Gastroesophageal sphincter (tissue), 4 donors: ENCODE measurements at regions not wholly inside any gene's neighbourhood (a gene's known extent, or its start where the extent isn't known, plus 50 kb on each side); places are given as distances from the start of the nearest gene placed in this dataset.

Experiments
- ATAC-seq: fragments of 150-250 bp; one replicate; pipeline ENCODE4 v1.9.1; 2016; ENCODE audit warnings: mild to moderate bottlenecking, moderate library complexity
- H3K27ac ChIP-seq, 4 donors: fragments of 200-600 bp; sonication (generic) in 3 of 4; 1 replicate in 3 of 4; 2 replicates in 1 of 4; pipeline ENCODE4 v1.5.1; 2016 to 2019
- H3K27me3 ChIP-seq: fragments of 200-600 bp; sonication (generic); one replicate; pipeline ENCODE4 v1.5.1; 2019
- H3K36me3 ChIP-seq, 2 donors: fragments of 200-600 bp; sonication (generic); one replicate each; pipeline ENCODE4 v1.5.1; 2019; ENCODE audit warnings: control low read depth in 1 of 2
- H3K4me1 ChIP-seq, 3 donors: fragments of 200-600 bp; sonication (generic); 1 replicate in 2 of 3; 2 replicates in 1 of 3; pipeline ENCODE4 v1.5.1; 2016 to 2019; ENCODE audit warnings: control low read depth in 2 of 3
- H3K4me3 ChIP-seq, 2 donors: fragments of 200-600 bp; sonication (generic); one replicate each; pipeline ENCODE4 v1.5.1; 2019; ENCODE audit warnings: mild to moderate bottlenecking in 1 of 2, moderate library complexity in 1 of 2
- H3K9me3 ChIP-seq, 3 donors: fragments of 200-600 bp; sonication (generic); one replicate each; pipeline ENCODE4 v1.5.1; 2017 to 2019; ENCODE audit warnings: control low read depth in 2 of 3
- CTCF ChIP-seq, 4 experiments: fragments of 200-600 bp in 2 of 4; fragments of 450-650 bp in 2 of 4; sonication (generic) in 1 of 4; IDR thresholded peaks; one replicate each; pipeline ENCODE4 v1.5.1; 2017 to 2019; ENCODE audit warnings: antibody characterized with exemption in 4 of 4, mild to moderate bottlenecking in 2 of 4, moderate library complexity in 2 of 4
- EP300 ChIP-seq: sonication (generic); formaldehyde crosslinking; IDR thresholded peaks from one replicate; pipeline ENCODE4 v1.6.1; 2017; ENCODE audit warnings: antibody characterized with exemption, mild to moderate bottlenecking
- POLR2A ChIP-seq, 2 donors: fragments of 450-650 bp; IDR thresholded peaks; one replicate each; pipeline ENCODE4 v1.6.1; 2017; ENCODE audit warnings: antibody characterized with exemption in 2 of 2, mild to moderate bottlenecking in 2 of 2, moderate library complexity in 1 of 2
- POLR2AphosphoS5 ChIP-seq: sonication (generic); formaldehyde crosslinking; IDR thresholded peaks from one replicate; pipeline ENCODE4 v1.6.1; 2017; ENCODE audit warnings: antibody characterized with exemption
- WGBS, 2 donors: methylation state at CpG; one replicate each; pipeline ENCODE4 v1.1.5; 2018; ENCODE audit warnings: low coverage in 1 of 2; 5-methylcytosine and 5-hydroxymethylcytosine counted together

- TF ChIP-seq POLR2AphosphoS5 (no peak), POLR2A (IDR thresholded peaks at IDR 0.05) (no peak), EP300 (no peak), CTCF (IDR thresholded peaks at IDR 0.05) (no peak)
- Histone ChIP-seq H3K27ac (no peak overlapping the region), H3K36me3 (no peaks in the 10 kb centered on the region), H3K27me3 (peaks cover 8% of the 10 kb centered on the region), H3K4me1 (no peaks in the 10 kb centered on the region), H3K4me3 (no peak overlapping the region), H3K9me3 (no peaks in the 10 kb centered on the region)
- WGBS, 2 donors: 71 to 72% methylated on average over 3 to 4 of the region's 5 CpGs
- no peak for ATAC-seq
Measured at GRCh38 chr6:6798448-6798860, 209.9 kb downstream of the LY86 start.

- Histone ChIP-seq H3K27ac (no peak overlapping the region), H3K9me3 (no peaks in the 10 kb centered on the region), H3K36me3 (no peaks in the 10 kb centered on the region), H3K4me1 (no peaks in the 10 kb centered on the region), H3K27me3 (peaks cover 21% of the 10 kb centered on the region), H3K4me3 (no peak overlapping the region)
- no peak for ATAC-seq
- TF ChIP-seq POLR2AphosphoS5: no peak
- 91 to 100% methylated on average over 3 to 6 of the region's 6 CpGs for WGBS, 2 donors
Measured at GRCh38 chr6:6801005-6801335, 212.4 kb downstream of the LY86 start.

DNA sequence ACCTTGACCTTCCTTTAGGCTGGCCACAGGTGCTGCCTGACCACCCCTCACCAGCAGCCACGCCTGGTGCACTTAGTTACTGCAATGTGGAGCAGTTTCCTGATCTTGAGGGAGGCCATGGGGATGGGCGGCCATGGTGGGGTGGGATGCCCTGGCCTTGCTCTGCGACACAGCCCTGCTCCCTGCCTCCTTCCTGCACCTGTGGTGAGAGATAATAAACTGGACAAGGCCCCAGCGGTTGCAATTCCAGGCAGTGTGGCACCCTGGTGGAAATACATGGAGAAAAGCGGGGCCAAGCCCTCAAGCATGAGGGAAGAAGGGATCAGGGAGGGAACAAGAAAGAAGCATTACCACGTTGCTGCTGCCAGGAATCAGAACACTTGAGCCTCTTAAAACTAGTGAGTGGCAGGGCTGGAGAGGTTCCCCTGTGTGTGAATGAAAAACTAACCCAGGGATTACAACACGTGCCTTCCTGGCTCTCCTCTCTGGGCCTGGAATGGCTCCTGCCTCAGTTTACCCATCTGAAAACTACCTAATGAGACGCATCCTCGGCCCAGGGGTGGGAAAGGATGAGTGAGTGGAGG, 213.2 kb downstream of the LY86 start:
- no peaks in the 10 kb centered on the region for H3K9me3 ChIP-seq
- H3K27me3 ChIP-seq: peaks cover 24% of the 10 kb centered on the region
- no peaks in the 10 kb centered on the region for H3K36me3 ChIP-seq
- H3K4me1 ChIP-seq: peaks cover 0 to 1% (median 0%) of the 10 kb centered on the region in 3 donors
- H3K27ac ChIP-seq: no peak overlapping the region
- H3K4me3 ChIP-seq: no peak overlapping the region
- WGBS, 2 donors: 94 to 100% methylated on average over 2 to 4 of the region's 9 CpGs
- ATAC-seq: no peak
- TF ChIP-seq POLR2A (IDR thresholded peaks at IDR 0.05) (no peak), EP300 (no peak), CTCF (IDR thresholded peaks at IDR 0.05) (no peak), POLR2AphosphoS5 (no peak)

DNA sequence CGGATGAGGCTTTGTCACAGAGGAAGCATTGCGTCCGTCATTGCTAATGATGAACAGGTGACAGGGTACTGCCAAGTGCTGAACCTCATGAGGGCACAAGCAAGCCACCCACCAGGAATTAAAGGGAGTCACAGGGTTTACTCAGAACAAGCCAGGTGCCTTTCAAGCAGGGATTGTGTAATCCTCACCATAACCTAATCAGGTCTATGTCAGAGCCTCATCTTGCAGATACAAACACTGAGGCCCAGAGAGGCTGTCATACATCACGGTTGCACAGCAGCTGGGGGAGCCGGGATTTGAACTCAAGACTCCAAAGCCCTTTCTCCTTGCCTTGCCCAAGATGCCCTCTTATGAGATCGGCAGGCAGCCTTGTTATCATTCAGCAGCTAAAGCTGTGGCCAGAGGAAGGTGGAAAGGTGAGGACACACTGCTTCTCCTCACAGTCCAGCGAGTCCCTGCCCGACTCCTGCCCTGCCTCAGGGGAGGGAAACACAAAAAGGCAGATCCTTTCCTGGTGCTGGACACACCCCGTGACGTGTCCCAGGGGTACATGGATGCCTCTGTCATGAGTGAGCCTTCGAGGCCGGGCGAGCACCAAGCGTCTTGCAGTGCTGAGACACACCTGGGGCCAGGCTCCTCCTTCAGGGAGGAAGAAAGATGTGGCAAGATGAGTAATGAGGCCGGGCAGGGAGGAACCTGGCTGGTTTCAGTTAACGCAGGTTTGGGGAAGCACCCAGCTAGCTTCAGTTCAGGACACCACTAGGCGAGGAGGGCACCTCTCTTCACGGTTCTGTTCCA, 214.9 kb downstream of the LY86 start:
- Histone ChIP-seq H3K4me1 (peaks cover 0 to 10% (median 0%) of the 10 kb centered on the region in 3 donors), H3K9me3 (no peaks in the 10 kb centered on the region), H3K4me3 (no peak overlapping the region), H3K27ac (no peak overlapping the region), H3K36me3 (no peaks in the 10 kb centered on the region), H3K27me3 (peaks cover 26% of the 10 kb centered on the region)
- no peak for ATAC-seq
- TF ChIP-seq POLR2A (IDR thresholded peaks at IDR 0.05) (no peak), EP300 (no peak), POLR2AphosphoS5 (no peak), CTCF (IDR thresholded peaks at IDR 0.05) (no peak)
- WGBS, 2 donors: 39 to 89% methylated on average over 4 to 6 of the region's 18 CpGs

GRCh38 chr6:6804843-6805615, 216.5 kb downstream of the LY86 start:
- ATAC-seq: no peak
- Histone ChIP-seq H3K36me3 (no peaks in the 10 kb centered on the region), H3K4me1 (peaks cover 0 to 10% (median 0%) of the 10 kb centered on the region in 3 donors), H3K4me3 (no peak overlapping the region), H3K27me3 (peaks cover 36% of the 10 kb centered on the region), H3K9me3 (no peaks in the 10 kb centered on the region), H3K27ac (no peak overlapping the region)
- WGBS, 2 donors: 88 to 93% methylated on average over 2 to 4 of the region's 8 CpGs
- TF ChIP-seq EP300 (no peak), CTCF (IDR thresholded peaks at IDR 0.05) (no peak), POLR2A (IDR thresholded peaks at IDR 0.05) (no peak), POLR2AphosphoS5 (no peak)
